NT2/D1 (cell line): ENCODE measurements at regions not wholly inside any gene's neighbourhood (a gene's known extent, or its start where the extent isn't known, plus 50 kb on each side); places are given as distances from the start of the nearest gene placed in this dataset.

Experiments
- SUZ12 ChIP-seq: IDR thresholded peaks from 2 replicates; pipeline ENCODE4 v1.6.1; 2011; ENCODE audit not compliant: insufficient read length, insufficient read depth; ENCODE audit errors: extremely low read depth
- YY1 ChIP-seq: IDR thresholded peaks from 2 replicates; pipeline ENCODE4 v1.6.1; 2011; ENCODE audit not compliant: insufficient read length, insufficient read depth

GRCh38 chr5:155759252-155759651, 567.7 kb upstream of the SGCD start:
- TF ChIP-seq YY1 (no peak), SUZ12 (no peak)
